Heart right ventricle (tissue), 16 donors: ENCODE measurements at regions not wholly inside any gene's neighbourhood (a gene's known extent, or its start where the extent isn't known, plus 50 kb on each side); places are given as distances from the start of the nearest gene placed in this dataset.

Source experiments
- ATAC-seq, 8 donors: fragments of 200-7000 bp; cut with Tn5 transposase; one replicate each; pipeline ENCODE4 v1.9.1; 2020; ENCODE audit warnings: mild to moderate bottlenecking in 8 of 8, moderate library complexity in 8 of 8, moderate number of reproducible peaks in 1 of 8
- DNase-seq, 2 donors: peaks; one replicate each; pipeline ENCODE4 v3.0.0-alpha.2; 2020
- H3K27ac ChIP-seq, 10 donors: fragments of 200-600 bp; sonication (generic) in 2 of 10; one replicate each; pipeline versions ENCODE4 v1.5.0 to v1.8.0; 2020 to 2022; ENCODE audit warnings: mild to moderate bottlenecking in 3 of 10
- H3K27me3 ChIP-seq, 7 donors: fragments of 200-600 bp; one replicate each; pipeline ENCODE4 v1.8.0; 2021 to 2022; ENCODE audit warnings: mild to moderate bottlenecking in 2 of 7
- H3K36me3 ChIP-seq, 9 donors: fragments of 200-600 bp; sonication (generic) in 1 of 9; one replicate each; pipeline versions ENCODE4 v1.5.0 to v1.8.0; 2020 to 2022; ENCODE audit warnings: mild to moderate bottlenecking in 2 of 9
- H3K4me1 ChIP-seq, 9 donors: fragments of 200-600 bp; sonication (generic) in 1 of 9; one replicate each; pipeline versions ENCODE4 v1.5.0 to v1.8.0; 2020 to 2022; ENCODE audit warnings: mild to moderate bottlenecking in 4 of 9
- H3K4me3 ChIP-seq, 10 donors: fragments of 200-600 bp; sonication (generic) in 2 of 10; one replicate each; pipeline versions ENCODE4 v1.5.0 to v1.8.0; 2020 to 2022; ENCODE audit warnings: mild to moderate bottlenecking in 7 of 10, moderate library complexity in 2 of 10
- H3K9me3 ChIP-seq, 11 donors: fragments of 200-600 bp in 10 of 11; sonication (generic) in 2 of 11; one replicate each; pipeline versions ENCODE4 v1.5.0 to v1.8.0; 2013 to 2022; ENCODE audit warnings: mild to moderate bottlenecking in 2 of 11, control low read depth in 1 of 11, moderate library complexity in 1 of 11
- CTCF ChIP-seq, 9 donors: fragments of 200-600 bp; sonication (generic) in 2 of 9; IDR thresholded peaks; one replicate each; pipeline versions ENCODE4 v1.5.0 to v1.8.0; 2021 to 2022; ENCODE audit warnings: antibody characterized with exemption in 9 of 9, mild to moderate bottlenecking in 5 of 9, moderate library complexity in 1 of 9
- WGBS, 2 donors: extraction: QIAGEN DNeasy Blood & Tissue Kit; methylation state at CpG; one replicate each; pipeline ENCODE4 v1.1.7; 2013; ENCODE audit warnings: inconsistent platforms in 1 of 2; 5-methylcytosine and 5-hydroxymethylcytosine counted together
- intact Hi-C, 10 donors: fragments of 100-400 bp; cut with DNase I; formaldehyde crosslinking; loops; one replicate each; pipeline versions ENCODE4 v1.11.1 to v1.14.2; 2022
- donor health status: Arrhythmogenic right ventricular cardiomyopathy.
- donor health status: ischemic (EF 13 %, LVEDD 7.1; RV severe dilation, severe dysfunction).
- donor health status: healthy with polysubstance abuse.
- donor health status: DM: no; HTN: yes; CAD: no.
- donor health status: DM: no; HTN: no; CAD: no.
- donor health status: ischemic (EF 25% LVEDD 6.9; RV normal size, moderate dysfunction).
- donor health status: ischemic (EF 25% LVEDD 5.7; RV mildly dilated, moderate dysfunction).
- donor health status: healthy.
- donor health status: DM: yes; HTN: yes; CAD: no.
- donor health status: Ischemic cardiomyopathy.
- donor health status: ischemic (EF 35%, LVEDD 5.7; RV mildly dilated, moderate dysfunction).
- donor health status: nonischemic (EF 11% LVEDD 7.7; RV severe dilation, severe dysfunction).
- donor health status: DM: yes; HTN: yes; CAD: no.
- donor health status: PGD.
- donor health status: ischemic (EF 29% LVEDD 5.4; RV normal size, mild dysfunction).
- donor health status: nonischemic (EF 23%, LVEDD 6.1; RV moderate dilation, normal function).

GRCh38 chr6:105484238-105485161, 81.6 kb upstream of the PREP start:
- WGBS, 2 donors = 35 to 45% methylated on average over 12 of the region's 12 CpGs
- peak in 4 of 8 donors; percentile 45 to 60 (median 49) for ATAC-seq
- peak; percentile 83 to 97 (median 93) for TF ChIP-seq CTCF (IDR thresholded peaks at IDR 0.05)
- Histone ChIP-seq H3K36me3 (no peaks in the 10 kb centered on the region), H3K27ac (peak overlapping the region in 1 of 10 donors; percentile 23), H3K9me3 (no peaks in the 10 kb centered on the region), H3K27me3 (no peaks in the 10 kb centered on the region), H3K4me1 (peaks cover 0 to 52% (median 24%) of the 10 kb centered on the region in 9 donors), H3K4me3 (peak overlapping the region in 2 of 10 donors; percentile 22 to 27)
- intact Hi-C loops = loop anchor here (2.0 to 10.0 kb wide), 14 partner anchors 113 to 820 kb away; partner anchors contain the start of gene PRDM1 (in 6 of the 10)
- no peak for DNase-seq

- WGBS, 2 donors = 63 to 73% methylated on average over 4 of the region's 4 CpGs
- Histone ChIP-seq H3K4me3 (no peak overlapping the region), H3K9me3 (no peaks in the 10 kb centered on the region), H3K4me1 (peaks cover 0 to 42% (median 18%) of the 10 kb centered on the region in 9 donors), H3K27me3 (no peaks in the 10 kb centered on the region), H3K27ac (no peak overlapping the region), H3K36me3 (no peaks in the 10 kb centered on the region)
- intact Hi-C loops = loop anchor here in 8 of 10 donors (2.0 to 10.0 kb wide), 12 partner anchors 249 to 821 kb away; partner anchors contain the start of gene PRDM1 (in 2 of the 8)
- TF ChIP-seq CTCF (IDR thresholded peaks at IDR 0.05) = no peak
- ATAC-seq (no peak), DNase-seq (no peak)
Measured at GRCh38 chr6:105483492-105483891, 80.6 kb upstream of the PREP start.

GRCh38 chr6:105482921-105483320, 80.0 kb upstream of the PREP start:
- H3K4me1 ChIP-seq = peaks cover 0 to 38% (median 12%) of the 10 kb centered on the region in 9 donors
- H3K27me3 ChIP-seq = no peaks in the 10 kb centered on the region
- no peaks in the 10 kb centered on the region for H3K9me3 ChIP-seq
- DNase-seq (no peak), ATAC-seq (no peak)
- H3K27ac ChIP-seq = peak overlapping the region in 1 of 10 donors; percentile 51
- intact Hi-C loops = loop anchor here in 8 of 10 donors (1.0 to 10.0 kb wide), 13 partner anchors 249 to 822 kb away; partner anchors contain the start of gene PRDM1 (in 2 of the 8)
- no peaks in the 10 kb centered on the region for H3K36me3 ChIP-seq
- 81 to 86% methylated on average over 3 of the region's 3 CpGs for WGBS, 2 donors
- no peak for TF ChIP-seq CTCF (IDR thresholded peaks at IDR 0.05)
- H3K4me3 ChIP-seq = no peak overlapping the region

- Histone ChIP-seq H3K27ac (peak overlapping the region in 1 of 10 donors; percentile 51), H3K4me3 (peak overlapping the region in 3 of 10 donors; percentile 0 to 12 (median 11)), H3K9me3 (peaks cover 0 to 5% (median 0%) of the 10 kb centered on the region in 11 donors), H3K4me1 (peaks cover 0 to 35% (median 9%) of the 10 kb centered on the region in 9 donors), H3K27me3 (no peaks in the 10 kb centered on the region), H3K36me3 (no peaks in the 10 kb centered on the region)
- no peak for ATAC-seq
- TF ChIP-seq CTCF (IDR thresholded peaks at IDR 0.05) = no peak
- WGBS, 2 donors = 31 to 32% methylated on average over 2 of the region's 2 CpGs
- intact Hi-C loops = loop anchor here in 8 of 10 donors (1.0 to 10.0 kb wide), 13 partner anchors 250 to 822 kb away; partner anchors contain the start of gene PRDM1 (in 2 of the 8)
- peak; percentile 41 to 58 for DNase-seq
Measured at GRCh38 chr6:105482227-105482844, 79.5 kb upstream of the PREP start.
